GM12864 (cell line): ENCODE measurements at regions not wholly inside any gene's neighbourhood (a gene's known extent, or its start where the extent isn't known, plus 50 kb on each side); places are given as distances from the start of the nearest gene placed in this dataset.

Experiments used
- DNase-seq: peaks from one replicate; pipeline ENCODE4 v3.0.0-alpha.2; 2011; ENCODE audit warnings: low read depth
- H3K4me3 ChIP-seq: 2 replicates; pipeline ENCODE4 v1.5.1; 2011; ENCODE audit warnings: mild to moderate bottlenecking, low read depth, low read length, control low read depth
- CTCF ChIP-seq: IDR thresholded peaks from 2 replicates; pipeline ENCODE4 v1.5.1; 2011; ENCODE audit warnings: low read depth, mild to moderate bottlenecking, moderate library complexity, low read length, control low read depth, inconsistent platforms; ENCODE audit errors: missing control alignments

- no peak for TF ChIP-seq CTCF
- DNase-seq: no peak
- H3K4me3 ChIP-seq: no peak overlapping the region
Observed at GRCh38 chr10:78746155-78746763, 322.5 kb upstream of the ZMIZ1 start.

GRCh38 chr10:78747401-78748234 is 321.1 kb upstream of the ZMIZ1 start:
- DNase-seq: no peak
- no peak overlapping the region for H3K4me3 ChIP-seq
- no peak for TF ChIP-seq CTCF

GRCh38 chr10:78748235-78748533 is 320.6 kb upstream of the ZMIZ1 start:
- no peak overlapping the region for H3K4me3 ChIP-seq
- DNase-seq: no peak
- TF ChIP-seq CTCF: no peak

GRCh38 chr10:78749200-78749599 is 319.6 kb upstream of the ZMIZ1 start:
- H3K4me3 ChIP-seq: no peak overlapping the region
- no peak for TF ChIP-seq CTCF
- DNase-seq: no peak

- H3K4me3 ChIP-seq: no peak overlapping the region
- DNase-seq: no peak
- TF ChIP-seq CTCF: no peak
Observed at GRCh38 chr10:78749898-78750297, 318.9 kb upstream of the ZMIZ1 start.

- DNase-seq: no peak
- no peak overlapping the region for H3K4me3 ChIP-seq
- TF ChIP-seq CTCF: no peak
Observed at GRCh38 chr10:78750418-78750817, 318.3 kb upstream of the ZMIZ1 start.

GRCh38 chr10:78751716-78752115 is 317.1 kb upstream of the ZMIZ1 start:
- no peak overlapping the region for H3K4me3 ChIP-seq
- no peak for TF ChIP-seq CTCF
- DNase-seq: no peak
